Kidney (tissue), 13 donors: ENCODE measurements at regions not wholly inside any gene's neighbourhood (a gene's known extent, or its start where the extent isn't known, plus 50 kb on each side); places are given as distances from the start of the nearest gene placed in this dataset.
A peak's percentile ranks its signal among the peaks of the same experiment; 100 is the strongest.

Source experiments
- DNase-seq, 5 donors: peaks; one replicate each; pipeline ENCODE4 v3.0.0-alpha.2; 2013 to 2020
- FAIRE-seq: peaks from 2 replicates; lab custom pipeline; 2012; peaks lifted over from hg19 to GRCh38; lab: Jason Lieb, UNC
- H3K27ac ChIP-seq, 2 donors: one replicate each; pipeline ENCODE4 v1.7.0; 2013; ENCODE audit warnings: low read depth in 2 of 2, low read length in 2 of 2, inconsistent platforms in 1 of 2
- H3K27me3 ChIP-seq: one replicate; pipeline ENCODE4 v1.7.1; 2013; ENCODE audit warnings: low read length, inconsistent platforms; ENCODE audit not compliant: control insufficient read depth, insufficient read depth
- H3K36me3 ChIP-seq, 3 donors: one replicate each; pipeline versions ENCODE4 v1.7.0 to v1.7.1; 2013; ENCODE audit warnings: low read length in 3 of 3, control low read depth in 1 of 3, inconsistent platforms in 1 of 3; ENCODE audit not compliant: insufficient read depth in 3 of 3, control insufficient read depth in 2 of 3
- H3K4me1 ChIP-seq, 3 donors: one replicate each; pipeline versions ENCODE4 v1.7.0 to v1.7.1; 2013; ENCODE audit warnings: low read length in 3 of 3, inconsistent platforms in 1 of 3, low read depth in 1 of 3; ENCODE audit not compliant: control insufficient read depth in 2 of 3, insufficient read depth in 2 of 3
- H3K4me3 ChIP-seq, 3 donors: one replicate each; pipeline versions ENCODE4 v1.7.0 to v1.8.1; 2013; ENCODE audit warnings: low read length in 3 of 3, control low read depth in 1 of 3, inconsistent platforms in 1 of 3
- H3K9ac ChIP-seq, 3 donors: one replicate each; pipeline versions ENCODE4 v1.7.0 to v1.7.1; 2013; ENCODE audit warnings: low read length in 3 of 3, control low read depth in 1 of 3, inconsistent platforms in 1 of 3
- H3K9me3 ChIP-seq, 3 donors: one replicate each; pipeline versions ENCODE4 v1.7.0 to v1.7.1; 2013; ENCODE audit warnings: low read length in 3 of 3, control low read depth in 1 of 3, inconsistent platforms in 1 of 3; ENCODE audit not compliant: control insufficient read depth in 2 of 3, insufficient read depth in 1 of 3
- CTCF ChIP-seq: IDR thresholded peaks from 3 replicates; pipeline ENCODE4 v1.5.1; 2012; ENCODE audit warnings: mild to moderate bottlenecking, moderate library complexity, borderline replicate concordance; ENCODE audit not compliant: insufficient read depth; ENCODE audit errors: extremely low read depth
- intact Hi-C: fragments of 100-400 bp; cut with DNase I; formaldehyde crosslinking; loops from one replicate; pipeline ENCODE4 v1.11.1; 2022
- donor health status: control.
- donor health status: control.
- donor health status: control.
- donor health status: control.
- donor health status: control.
- donor health status: DM: yes; HTN: yes; CAD: no.
- donor health status: Normal renal cell carcinoma (clear cell type).

DNA sequence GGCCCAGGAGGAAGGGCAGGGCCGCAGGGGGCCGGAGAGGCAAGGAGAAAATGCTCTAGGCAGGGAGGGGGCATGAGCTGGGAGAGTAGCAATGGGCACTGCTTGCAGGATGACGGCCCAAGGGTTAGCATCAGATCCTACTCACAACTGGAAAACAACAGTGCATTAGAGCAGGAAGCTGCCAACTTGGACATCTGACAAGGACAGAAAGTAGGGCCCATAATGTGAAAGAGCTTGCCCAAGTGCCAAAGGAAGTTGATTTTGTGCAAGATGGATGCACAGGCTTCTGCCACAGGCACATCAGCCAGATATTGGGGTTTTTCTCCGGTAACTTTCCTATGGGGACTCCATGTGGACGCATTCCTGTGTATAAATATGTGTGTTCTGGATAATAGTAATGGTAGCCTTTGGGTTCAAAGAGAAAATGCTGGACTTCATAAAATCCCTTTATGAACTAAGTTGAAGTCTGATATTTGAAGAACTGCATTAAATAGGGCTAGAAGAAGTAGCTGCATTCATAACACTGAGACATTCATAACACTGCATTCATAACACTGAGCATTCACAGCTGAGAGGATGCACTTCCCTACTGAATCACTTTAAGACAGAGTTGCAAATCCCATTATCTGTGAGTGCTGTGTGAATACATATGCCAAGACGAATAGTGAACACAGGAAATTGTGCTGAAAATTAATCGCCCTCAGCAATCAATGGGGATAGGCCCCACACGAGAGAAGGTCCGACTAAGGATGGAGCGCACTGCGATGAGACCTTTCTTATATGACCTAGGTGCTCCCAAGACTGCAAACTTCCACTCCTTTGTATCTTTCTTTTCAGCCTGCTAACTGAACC, 235.6 kb upstream of the PRDM1 start:
- Histone ChIP-seq H3K36me3 (no peaks in the 10 kb centered on the region), H3K9me3 (no peaks in the 10 kb centered on the region), H3K4me3 (no peak overlapping the region), H3K27ac (no peak overlapping the region), H3K27me3 (no peaks in the 10 kb centered on the region), H3K9ac (no peak overlapping the region), H3K4me1 (no peaks in the 10 kb centered on the region)
- FAIRE-seq (no peak), DNase-seq (peak in 1 of 5 donors; percentile 19)
- TF ChIP-seq CTCF: no peak
- intact Hi-C loops: no loop called here

DNA sequence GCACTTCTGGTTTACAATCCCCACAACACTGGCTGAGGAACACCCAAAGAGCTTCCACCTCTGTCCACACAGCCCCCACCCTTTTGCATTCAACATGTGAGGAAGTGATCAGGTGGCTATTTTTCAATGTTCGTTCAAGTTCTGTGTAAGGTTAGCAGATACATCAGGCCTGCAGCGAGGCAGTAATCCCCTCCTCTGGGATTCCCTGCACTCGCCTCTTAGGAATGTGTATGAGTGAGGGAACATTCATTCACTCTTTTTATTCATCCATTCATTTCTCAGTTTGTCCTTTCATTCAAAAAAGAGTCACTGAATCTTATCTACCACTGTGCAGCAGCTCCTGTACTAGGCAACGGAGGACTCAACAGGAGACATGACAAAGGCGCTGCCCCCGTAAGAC, 236.4 kb upstream of the PRDM1 start:
- intact Hi-C loops: no loop called here
- DNase-seq (no peak), FAIRE-seq (no peak)
- Histone ChIP-seq H3K4me3 (no peak overlapping the region), H3K27ac (no peak overlapping the region), H3K9me3 (no peaks in the 10 kb centered on the region), H3K27me3 (no peaks in the 10 kb centered on the region), H3K4me1 (no peaks in the 10 kb centered on the region), H3K9ac (no peak overlapping the region), H3K36me3 (no peaks in the 10 kb centered on the region)
- TF ChIP-seq CTCF: no peak

GRCh38 chr6:105847433-105847832, 238.7 kb upstream of the PRDM1 start:
- intact Hi-C loops: no loop called here
- Histone ChIP-seq H3K4me3 (no peak overlapping the region), H3K4me1 (no peaks in the 10 kb centered on the region), H3K9ac (no peak overlapping the region), H3K27me3 (no peaks in the 10 kb centered on the region), H3K36me3 (no peaks in the 10 kb centered on the region), H3K9me3 (no peaks in the 10 kb centered on the region), H3K27ac (no peak overlapping the region)
- FAIRE-seq: no peak
- TF ChIP-seq CTCF: no peak
- DNase-seq: no peak
